ENCODE measurements at regions not wholly inside any gene's neighbourhood (a gene's known extent, or its start where the extent isn't known, plus 50 kb on each side); places are given as distances from the start of the nearest gene placed in this dataset.

GRCh38 chr4:12041828-12042227 lies 613.1 kb upstream of the HS3ST1 start:
- peak in 3 of 6 experiments; percentile 24 to 37 (median 34) for TF ChIP-seq CTCF (IDR thresholded peaks at IDR 0.05)
- no peak for TF ChIP-seq POLR2A (IDR thresholded peaks at IDR 0.05)
